Fibroblast of the aortic adventitia (primary cell): ENCODE measurements at regions not wholly inside any gene's neighbourhood (a gene's known extent, or its start where the extent isn't known, plus 50 kb on each side); places are given as distances from the start of the nearest gene placed in this dataset.

Experiments
- DNase-seq: peaks from one replicate; pipeline ENCODE4 v3.0.0-alpha.2; 2010; ENCODE audit warnings: low read depth
- H3K4me3 ChIP-seq: 2 replicates; pipeline ENCODE4 v1.5.1; 2011; ENCODE audit warnings: low read depth, mild to moderate bottlenecking, control low read depth, low read length, moderate library complexity
- TF ChIP-seq, protein P1 (sequence below): IDR thresholded peaks from 2 replicates; pipeline ENCODE4 v1.5.1; 2011; ENCODE audit warnings: mild to moderate bottlenecking, low read length, control low read depth, inconsistent platforms; ENCODE audit not compliant: insufficient read depth

DNA sequence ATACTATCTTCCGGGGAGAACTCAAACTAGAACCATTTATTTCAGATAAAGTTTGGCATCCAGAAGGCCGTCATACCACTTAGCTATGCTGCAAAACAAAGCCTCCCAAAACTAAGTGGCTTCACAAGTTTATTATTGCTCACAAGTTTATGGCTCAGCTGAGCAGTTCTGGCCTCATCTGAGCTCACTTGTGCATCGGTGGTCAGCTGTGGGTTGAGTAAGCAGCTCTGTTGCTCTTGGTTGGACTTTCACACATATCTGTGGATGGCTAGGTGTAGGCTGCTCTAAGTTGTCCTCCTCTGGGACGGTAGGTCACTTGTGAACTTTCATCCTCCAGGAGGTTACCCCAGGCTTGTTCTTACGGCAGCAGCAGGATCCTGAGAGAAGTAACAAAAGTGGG, 162.7 kb downstream of the BTG1 start:
- DNase-seq, result peak; percentile 24
- no peak overlapping the region for H3K4me3 ChIP-seq
- TF ChIP-seq, protein P1, sequence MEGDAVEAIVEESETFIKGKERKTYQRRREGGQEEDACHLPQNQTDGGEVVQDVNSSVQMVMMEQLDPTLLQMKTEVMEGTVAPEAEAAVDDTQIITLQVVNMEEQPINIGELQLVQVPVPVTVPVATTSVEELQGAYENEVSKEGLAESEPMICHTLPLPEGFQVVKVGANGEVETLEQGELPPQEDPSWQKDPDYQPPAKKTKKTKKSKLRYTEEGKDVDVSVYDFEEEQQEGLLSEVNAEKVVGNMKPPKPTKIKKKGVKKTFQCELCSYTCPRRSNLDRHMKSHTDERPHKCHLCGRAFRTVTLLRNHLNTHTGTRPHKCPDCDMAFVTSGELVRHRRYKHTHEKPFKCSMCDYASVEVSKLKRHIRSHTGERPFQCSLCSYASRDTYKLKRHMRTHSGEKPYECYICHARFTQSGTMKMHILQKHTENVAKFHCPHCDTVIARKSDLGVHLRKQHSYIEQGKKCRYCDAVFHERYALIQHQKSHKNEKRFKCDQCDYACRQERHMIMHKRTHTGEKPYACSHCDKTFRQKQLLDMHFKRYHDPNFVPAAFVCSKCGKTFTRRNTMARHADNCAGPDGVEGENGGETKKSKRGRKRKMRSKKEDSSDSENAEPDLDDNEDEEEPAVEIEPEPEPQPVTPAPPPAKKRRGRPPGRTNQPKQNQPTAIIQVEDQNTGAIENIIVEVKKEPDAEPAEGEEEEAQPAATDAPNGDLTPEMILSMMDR, result no peak

DNA sequence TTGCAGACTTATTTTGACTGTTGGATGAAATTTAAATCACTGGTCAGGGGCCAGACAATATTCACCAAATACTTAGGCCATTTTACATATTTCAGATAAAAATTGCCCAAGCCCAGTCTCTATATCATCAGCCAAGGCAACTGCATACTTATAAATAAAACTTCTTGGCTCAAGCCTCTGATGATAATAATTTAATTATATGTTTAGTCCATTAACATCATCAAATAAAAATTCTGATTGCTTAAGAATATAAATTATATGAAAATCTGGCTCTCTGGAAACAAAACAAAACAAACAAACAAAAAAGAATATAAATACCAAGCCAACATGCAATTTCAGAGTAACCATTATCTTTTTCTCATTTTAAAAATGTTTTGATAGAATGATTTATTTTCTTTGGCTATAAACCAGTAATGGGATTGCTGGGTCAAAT, 165.2 kb downstream of the BTG1 start:
- TF ChIP-seq, protein P1, result no peak
- no peak overlapping the region for H3K4me3 ChIP-seq
- DNase-seq, result peak; percentile 68

DNA sequence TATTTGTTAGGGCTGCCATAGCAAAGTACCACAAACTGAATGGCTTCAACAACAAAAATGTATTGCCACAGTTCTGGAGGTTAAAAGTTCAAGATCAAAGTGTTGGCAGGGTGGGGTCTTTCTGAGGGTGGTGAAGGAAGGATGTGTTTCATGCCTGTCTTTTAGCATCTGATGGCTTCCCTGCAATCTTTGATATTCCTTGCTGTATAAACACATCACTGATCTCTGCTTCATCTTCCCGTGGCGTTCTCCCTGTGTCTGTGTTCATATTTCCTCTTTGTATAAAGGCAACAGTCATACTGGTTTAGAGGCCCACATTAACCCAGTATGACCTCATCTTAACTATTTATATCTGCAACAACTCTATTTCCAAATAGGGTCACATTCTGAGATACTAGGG, 167.5 kb downstream of the BTG1 start:
- DNase-seq, result no peak
- no peak overlapping the region for H3K4me3 ChIP-seq
- TF ChIP-seq, protein P1, result no peak

DNA sequence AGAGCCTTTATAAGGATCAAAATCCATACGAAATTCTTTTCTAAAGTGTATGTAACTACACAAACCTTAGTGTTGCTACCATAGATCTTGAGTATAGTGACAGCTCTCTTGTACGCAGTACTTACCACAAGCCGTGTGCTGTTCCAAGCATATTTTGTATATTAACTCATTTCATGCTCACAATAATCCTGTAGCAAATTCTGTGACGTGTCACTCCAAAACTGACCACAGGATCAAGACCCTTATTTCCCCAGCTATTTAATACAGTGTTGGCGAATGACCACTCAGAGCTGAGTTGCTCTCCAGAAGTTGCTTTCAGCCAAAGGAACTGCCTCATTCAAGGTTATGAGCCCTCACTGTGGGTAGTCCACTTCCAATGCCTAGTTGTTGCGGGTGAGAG, 169.8 kb downstream of the BTG1 start:
- H3K4me3 ChIP-seq, result no peak overlapping the region
- TF ChIP-seq, protein P1, result no peak
- no peak for DNase-seq

DNA sequence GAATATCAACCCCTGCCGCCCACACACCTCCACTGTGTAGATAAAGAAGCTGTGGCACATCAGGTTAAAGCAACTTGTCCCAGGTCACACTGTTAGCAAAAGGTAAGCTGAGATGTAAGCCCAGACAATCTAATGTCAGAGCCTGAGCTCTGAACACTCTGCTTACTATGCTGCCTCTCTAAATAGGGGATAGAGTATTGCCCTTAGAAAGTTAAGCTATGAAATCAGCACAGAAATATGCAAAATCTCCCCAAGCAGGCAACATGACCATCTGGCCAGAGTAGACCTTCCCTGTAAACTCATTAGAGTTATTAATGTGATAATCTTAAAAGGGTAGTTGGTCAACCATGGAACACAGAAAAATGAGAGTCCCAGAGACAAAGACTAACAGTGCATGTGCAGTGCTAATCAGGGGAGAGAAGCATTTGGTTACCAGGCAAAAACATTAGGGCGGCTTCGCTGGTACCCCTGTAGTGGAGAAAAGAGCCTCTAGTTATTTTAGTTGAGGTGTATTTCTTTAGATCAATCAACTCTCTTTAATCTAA, 171.0 kb downstream of the BTG1 start:
- DNase-seq, result no peak
- TF ChIP-seq, protein P1, result no peak

DNA sequence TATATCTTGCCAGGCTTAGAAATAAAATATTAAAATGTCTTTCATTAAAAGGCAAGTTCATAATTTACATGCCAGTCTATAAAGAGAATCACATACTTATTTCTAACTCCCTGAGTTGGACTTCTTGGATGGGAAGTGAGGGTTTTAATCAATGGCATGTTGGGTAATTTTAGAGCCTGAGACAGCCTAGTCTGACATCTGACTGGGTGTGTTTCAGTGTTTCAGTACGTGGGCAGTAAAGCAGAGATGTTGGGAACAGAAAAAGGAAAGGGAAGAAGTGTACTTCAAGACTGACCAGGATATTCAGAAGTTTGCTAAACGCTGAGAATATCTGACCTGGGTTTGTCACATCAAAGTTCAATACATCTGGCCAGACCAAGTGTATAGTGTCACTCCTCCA, 171.8 kb downstream of the BTG1 start:
- no peak overlapping the region for H3K4me3 ChIP-seq
- no peak for DNase-seq
- TF ChIP-seq, protein P1, result no peak

More for the DNA sequence above, 171.0 kb downstream of the BTG1 start:
- no peak overlapping the region for H3K4me3 ChIP-seq

DNA sequence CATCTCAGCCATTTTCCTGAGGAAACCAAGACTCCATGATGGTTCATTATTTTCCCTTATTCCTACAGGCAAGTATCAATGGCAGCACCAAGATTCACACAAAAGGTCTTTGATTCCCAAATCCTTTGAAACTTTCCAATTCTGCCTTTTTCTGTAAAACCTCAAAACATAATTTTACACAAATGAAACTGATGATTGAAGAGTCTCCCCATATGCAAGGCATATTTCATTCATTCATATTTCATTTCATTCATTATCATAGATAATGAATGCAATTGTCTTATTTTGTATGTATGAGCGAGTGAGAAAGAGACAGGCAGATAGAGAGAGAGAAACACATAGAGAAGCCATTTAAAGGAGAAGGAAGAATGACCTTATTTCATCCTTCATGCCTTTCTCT, 172.8 kb downstream of the BTG1 start:
- H3K4me3 ChIP-seq, result no peak overlapping the region
- DNase-seq, result no peak
- TF ChIP-seq, protein P1, result no peak
